Neural progenitor cell (in vitro differentiated cells): ENCODE measurements at regions not wholly inside any gene's neighbourhood (a gene's known extent, or its start where the extent isn't known, plus 50 kb on each side); places are given as distances from the start of the nearest gene placed in this dataset.

Source experiments
- EZH2 ChIP-seq: fragments of 200-600 bp; sonication (generic); IDR thresholded peaks from 2 replicates; pipeline ENCODE4 v1.6.1; 2017; ENCODE audit warnings: antibody characterized with exemption, mild to moderate bottlenecking, moderate library complexity
- EZH2phosphoT487 ChIP-seq: fragments of 200-600 bp; sonication (generic); IDR thresholded peaks from 2 replicates; pipeline ENCODE4 v1.6.1; 2017; ENCODE audit warnings: antibody characterized with exemption
- TF ChIP-seq, protein P1 (sequence below): fragments of 200-600 bp; sonication (generic); IDR thresholded peaks from 2 replicates; pipeline ENCODE4 v1.5.1; 2017; ENCODE audit warnings: antibody characterized with exemption, mild to moderate bottlenecking

- TF ChIP-seq, protein P1, sequence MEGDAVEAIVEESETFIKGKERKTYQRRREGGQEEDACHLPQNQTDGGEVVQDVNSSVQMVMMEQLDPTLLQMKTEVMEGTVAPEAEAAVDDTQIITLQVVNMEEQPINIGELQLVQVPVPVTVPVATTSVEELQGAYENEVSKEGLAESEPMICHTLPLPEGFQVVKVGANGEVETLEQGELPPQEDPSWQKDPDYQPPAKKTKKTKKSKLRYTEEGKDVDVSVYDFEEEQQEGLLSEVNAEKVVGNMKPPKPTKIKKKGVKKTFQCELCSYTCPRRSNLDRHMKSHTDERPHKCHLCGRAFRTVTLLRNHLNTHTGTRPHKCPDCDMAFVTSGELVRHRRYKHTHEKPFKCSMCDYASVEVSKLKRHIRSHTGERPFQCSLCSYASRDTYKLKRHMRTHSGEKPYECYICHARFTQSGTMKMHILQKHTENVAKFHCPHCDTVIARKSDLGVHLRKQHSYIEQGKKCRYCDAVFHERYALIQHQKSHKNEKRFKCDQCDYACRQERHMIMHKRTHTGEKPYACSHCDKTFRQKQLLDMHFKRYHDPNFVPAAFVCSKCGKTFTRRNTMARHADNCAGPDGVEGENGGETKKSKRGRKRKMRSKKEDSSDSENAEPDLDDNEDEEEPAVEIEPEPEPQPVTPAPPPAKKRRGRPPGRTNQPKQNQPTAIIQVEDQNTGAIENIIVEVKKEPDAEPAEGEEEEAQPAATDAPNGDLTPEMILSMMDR: no peak
- no peak for TF ChIP-seq EZH2phosphoT487
- no peak for TF ChIP-seq EZH2
Measured at GRCh38 chr18:69138088-69138487, 262.6 kb upstream of the DOK6 start.
